Nephron (organoid): ENCODE measurements at regions not wholly inside any gene's neighbourhood (a gene's known extent, or its start where the extent isn't known, plus 50 kb on each side); places are given as distances from the start of the nearest gene placed in this dataset.

Source experiments
- H3K27ac Mint-ChIP-seq, 3 experiments: 2 replicates each; pipeline ENCODE4 v1.8.0; 2020; ENCODE audit warnings: mixed read lengths in 3 of 3, mild to moderate bottlenecking in 2 of 3, moderate library complexity in 1 of 3
- H3K27me3 Mint-ChIP-seq: 2 replicates; pipeline ENCODE4 v1.8.0; 2021; ENCODE audit warnings: low read depth, mild to moderate bottlenecking, moderate library complexity, mixed read lengths
- H3K36me3 Mint-ChIP-seq: 2 replicates; pipeline ENCODE4 v1.8.0; 2020; ENCODE audit warnings: low read depth, mixed read lengths
- H3K4me1 Mint-ChIP-seq: 2 replicates; pipeline ENCODE4 v1.8.0; 2020; ENCODE audit warnings: mixed read lengths
- H3K4me3 Mint-ChIP-seq, 3 experiments: 2 replicates each; pipeline ENCODE4 v1.8.0; 2020; ENCODE audit warnings: mild to moderate bottlenecking in 3 of 3, mixed read lengths in 3 of 3, moderate library complexity in 2 of 3
- H3K9me3 Mint-ChIP-seq: 2 replicates; pipeline ENCODE4 v1.8.0; 2020; ENCODE audit warnings: mixed read lengths
- CTCF ChIP-seq, 3 experiments: fragments of 200-600 bp; sonication (generic); IDR thresholded peaks; one replicate each; pipeline ENCODE4 v1.5.0; 2021; ENCODE audit warnings: antibody characterized with exemption in 3 of 3; ENCODE audit not compliant: unreplicated experiment in 3 of 3

GRCh38 chr10:64209561-64209960 is 688.4 kb downstream of the REEP3 start:
- no peak for TF ChIP-seq CTCF (IDR thresholded peaks at IDR 0.05; ENCODE audit: unreplicated experiment in 3 of 3)
- Mint-ChIP-seq H3K4me1 (no peaks in the 10 kb centered on the region), H3K27ac (no peak overlapping the region), H3K36me3 (no peaks in the 10 kb centered on the region), H3K27me3 (no peaks in the 10 kb centered on the region), H3K9me3 (no peaks in the 10 kb centered on the region), H3K4me3 (no peak overlapping the region)

- TF ChIP-seq CTCF (IDR thresholded peaks at IDR 0.05; ENCODE audit: unreplicated experiment in 3 of 3), result no peak
- H3K36me3 Mint-ChIP-seq, result no peaks in the 10 kb centered on the region
- no peaks in the 10 kb centered on the region for H3K27me3 Mint-ChIP-seq
- no peak overlapping the region for H3K27ac Mint-ChIP-seq
- H3K4me3 Mint-ChIP-seq, result no peak overlapping the region
- no peaks in the 10 kb centered on the region for H3K9me3 Mint-ChIP-seq
- no peaks in the 10 kb centered on the region for H3K4me1 Mint-ChIP-seq
Observed at GRCh38 chr10:64210211-64210610, 689.0 kb downstream of the REEP3 start.

- Mint-ChIP-seq H3K4me3 (no peak overlapping the region), H3K27ac (no peak overlapping the region), H3K36me3 (no peaks in the 10 kb centered on the region), H3K9me3 (no peaks in the 10 kb centered on the region), H3K27me3 (no peaks in the 10 kb centered on the region), H3K4me1 (no peaks in the 10 kb centered on the region)
- no peak for TF ChIP-seq CTCF (IDR thresholded peaks at IDR 0.05; ENCODE audit: unreplicated experiment in 3 of 3)
Observed at GRCh38 chr10:64211466-64211865, 690.3 kb downstream of the REEP3 start.

- no peak overlapping the region for H3K27ac Mint-ChIP-seq
- no peaks in the 10 kb centered on the region for H3K36me3 Mint-ChIP-seq
Observed at GRCh38 chr10:64215088-64215487, 693.9 kb downstream of the REEP3 start.

GRCh38 chr10:64219271-64220025 is 698.2 kb downstream of the REEP3 start:
- H3K4me3 Mint-ChIP-seq, result no peak overlapping the region
- H3K9me3 Mint-ChIP-seq, result peaks cover 10% of the 10 kb centered on the region
- no peaks in the 10 kb centered on the region for H3K4me1 Mint-ChIP-seq
- H3K36me3 Mint-ChIP-seq, result peaks cover 4% of the 10 kb centered on the region
- no peaks in the 10 kb centered on the region for H3K27me3 Mint-ChIP-seq
- H3K27ac Mint-ChIP-seq, result no peak overlapping the region
- TF ChIP-seq CTCF (IDR thresholded peaks at IDR 0.05; ENCODE audit: unreplicated experiment in 3 of 3), result no peak

More at GRCh38 chr10:64215088-64215487, 693.9 kb downstream of the REEP3 start:
- H3K4me3 Mint-ChIP-seq, result no peak overlapping the region
- TF ChIP-seq CTCF (IDR thresholded peaks at IDR 0.05; ENCODE audit: unreplicated experiment in 3 of 3), result no peak
- H3K27me3 Mint-ChIP-seq, result no peaks in the 10 kb centered on the region
- no peaks in the 10 kb centered on the region for H3K9me3 Mint-ChIP-seq
- H3K4me1 Mint-ChIP-seq, result no peaks in the 10 kb centered on the region

- no peak overlapping the region for H3K4me3 Mint-ChIP-seq
- no peak for TF ChIP-seq CTCF (IDR thresholded peaks at IDR 0.05; ENCODE audit: unreplicated experiment in 3 of 3)
- no peaks in the 10 kb centered on the region for H3K4me1 Mint-ChIP-seq
- no peaks in the 10 kb centered on the region for H3K36me3 Mint-ChIP-seq
- H3K27ac Mint-ChIP-seq, result no peak overlapping the region
- no peaks in the 10 kb centered on the region for H3K27me3 Mint-ChIP-seq
- H3K9me3 Mint-ChIP-seq, result no peaks in the 10 kb centered on the region
Observed at GRCh38 chr10:64234489-64234888, 713.3 kb downstream of the REEP3 start.
